ENCODE measurements at regions not wholly inside any gene's neighbourhood (a gene's known extent, or its start where the extent isn't known, plus 50 kb on each side); places are given as distances from the start of the nearest gene placed in this dataset.

- no peak for TF ChIP-seq POLR2A (IDR thresholded peaks at IDR 0.05)
- TF ChIP-seq, protein P1, sequence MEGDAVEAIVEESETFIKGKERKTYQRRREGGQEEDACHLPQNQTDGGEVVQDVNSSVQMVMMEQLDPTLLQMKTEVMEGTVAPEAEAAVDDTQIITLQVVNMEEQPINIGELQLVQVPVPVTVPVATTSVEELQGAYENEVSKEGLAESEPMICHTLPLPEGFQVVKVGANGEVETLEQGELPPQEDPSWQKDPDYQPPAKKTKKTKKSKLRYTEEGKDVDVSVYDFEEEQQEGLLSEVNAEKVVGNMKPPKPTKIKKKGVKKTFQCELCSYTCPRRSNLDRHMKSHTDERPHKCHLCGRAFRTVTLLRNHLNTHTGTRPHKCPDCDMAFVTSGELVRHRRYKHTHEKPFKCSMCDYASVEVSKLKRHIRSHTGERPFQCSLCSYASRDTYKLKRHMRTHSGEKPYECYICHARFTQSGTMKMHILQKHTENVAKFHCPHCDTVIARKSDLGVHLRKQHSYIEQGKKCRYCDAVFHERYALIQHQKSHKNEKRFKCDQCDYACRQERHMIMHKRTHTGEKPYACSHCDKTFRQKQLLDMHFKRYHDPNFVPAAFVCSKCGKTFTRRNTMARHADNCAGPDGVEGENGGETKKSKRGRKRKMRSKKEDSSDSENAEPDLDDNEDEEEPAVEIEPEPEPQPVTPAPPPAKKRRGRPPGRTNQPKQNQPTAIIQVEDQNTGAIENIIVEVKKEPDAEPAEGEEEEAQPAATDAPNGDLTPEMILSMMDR (IDR thresholded peaks at IDR 0.05): no peak
- no peak for TF ChIP-seq EP300 (IDR thresholded peaks at IDR 0.05)
Measured at GRCh38 chr10:3514691-3515090, 270.3 kb downstream of the KLF6 start.
